ENCODE measurements at regions not wholly inside any gene's neighbourhood (a gene's known extent, or its start where the extent isn't known, plus 50 kb on each side); places are given as distances from the start of the nearest gene placed in this dataset.
"Not testable (repeated sequence)": the region's sequence is repeated elsewhere in the genome, so short reads cannot be mapped to it uniquely, and the experiment has no call there.

DNA sequence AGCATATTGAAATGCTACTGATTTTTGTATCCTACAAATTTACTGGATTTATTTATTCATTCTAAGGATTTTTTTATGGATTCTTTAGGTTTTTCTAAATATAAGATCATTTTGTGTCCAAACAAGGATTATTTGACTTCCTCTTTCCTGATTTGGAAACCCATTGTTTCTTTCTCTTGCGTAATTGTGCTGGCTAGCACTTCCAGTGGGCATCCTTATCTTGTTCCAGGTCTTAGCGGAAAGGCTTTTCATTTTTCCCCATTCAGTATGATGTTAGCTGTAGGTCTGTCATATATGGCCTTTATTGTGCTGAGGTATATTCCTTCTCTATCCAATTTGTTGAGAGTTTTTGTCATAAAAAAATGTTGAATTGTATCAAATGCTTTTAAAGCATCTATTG, 57.2 kb upstream of the RHOJ start:
- DNase-seq, result no peak

DNA sequence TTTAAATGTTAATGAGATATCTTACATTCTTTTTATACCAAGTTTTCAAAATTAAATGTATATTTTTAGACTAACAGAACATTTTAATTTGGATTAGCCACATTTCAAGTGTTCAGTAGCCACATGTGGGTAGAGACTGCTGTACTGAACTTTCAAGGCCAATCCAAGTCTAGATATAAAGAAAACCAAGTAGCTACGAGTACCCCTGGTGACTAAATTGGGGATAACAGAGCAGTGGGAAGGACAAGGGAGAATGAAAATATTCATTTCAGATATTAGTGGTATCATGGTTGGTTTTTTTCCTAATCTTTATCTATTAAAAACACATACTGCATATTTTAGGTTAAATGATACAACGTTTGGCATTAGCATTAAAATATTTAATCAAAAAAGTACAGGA, 69.4 kb upstream of the RHOJ start:
- DNase-seq, result peak; percentile 13

DNA sequence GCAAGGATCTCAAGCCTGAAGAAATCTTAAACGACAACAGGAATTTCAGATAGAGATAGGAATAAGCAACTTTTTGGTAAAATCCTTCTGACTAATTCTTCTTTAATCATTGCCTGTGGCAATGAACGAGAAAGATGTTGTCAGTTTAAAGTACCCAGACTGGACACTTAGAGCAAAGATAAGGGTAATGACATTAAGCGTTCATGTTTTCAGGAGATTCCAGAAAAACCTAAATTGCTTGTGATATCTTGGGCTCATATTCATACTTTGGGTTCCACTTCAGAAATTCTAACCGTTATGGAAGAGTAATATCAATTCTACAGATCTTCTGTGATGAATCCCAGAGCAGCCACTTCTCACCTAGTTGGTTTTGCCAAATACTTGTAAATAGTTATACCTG, 73.7 kb upstream of the RHOJ start:
- no peak for DNase-seq

DNA sequence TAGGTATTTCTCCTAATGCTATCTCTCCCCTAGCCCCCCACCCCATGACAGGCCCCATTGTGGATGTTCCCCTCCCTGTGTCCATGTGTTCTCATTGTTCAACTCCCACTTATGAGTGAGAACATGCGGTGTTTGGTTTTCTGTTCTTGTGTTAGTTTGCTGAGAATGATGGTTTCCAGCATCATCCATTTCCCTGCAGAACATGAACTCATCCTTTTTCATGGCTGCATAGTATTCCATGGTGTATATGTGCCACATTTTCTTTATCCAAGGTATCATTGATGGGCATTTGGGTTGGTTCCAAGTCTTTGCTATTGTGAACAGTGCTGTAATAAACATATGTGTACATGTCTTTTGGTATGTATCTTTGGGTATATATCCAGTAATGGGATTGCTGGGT, 61.2 kb upstream of the KCNH5 start:
- not testable (repeated sequence) for DNase-seq

DNA sequence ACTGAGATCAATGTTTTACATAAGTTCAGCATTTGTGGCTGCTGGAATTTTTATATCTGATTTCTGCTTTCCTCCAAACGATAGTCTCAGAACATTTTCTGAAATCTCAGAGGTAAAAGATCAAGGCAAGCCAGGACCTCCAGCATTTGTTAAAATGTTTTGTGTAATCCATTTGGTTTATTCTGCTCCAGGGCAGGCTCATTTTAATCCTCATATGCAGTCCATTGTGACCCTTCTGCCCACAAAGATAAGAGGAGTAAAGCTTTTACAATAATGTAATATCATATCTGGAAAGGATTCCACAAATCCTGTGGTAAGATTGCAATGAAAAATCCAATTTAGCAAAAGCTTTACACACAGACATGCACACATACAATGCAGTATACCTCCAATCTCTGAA, 55.3 kb upstream of the KCNH5 start:
- no peak for DNase-seq

DNA sequence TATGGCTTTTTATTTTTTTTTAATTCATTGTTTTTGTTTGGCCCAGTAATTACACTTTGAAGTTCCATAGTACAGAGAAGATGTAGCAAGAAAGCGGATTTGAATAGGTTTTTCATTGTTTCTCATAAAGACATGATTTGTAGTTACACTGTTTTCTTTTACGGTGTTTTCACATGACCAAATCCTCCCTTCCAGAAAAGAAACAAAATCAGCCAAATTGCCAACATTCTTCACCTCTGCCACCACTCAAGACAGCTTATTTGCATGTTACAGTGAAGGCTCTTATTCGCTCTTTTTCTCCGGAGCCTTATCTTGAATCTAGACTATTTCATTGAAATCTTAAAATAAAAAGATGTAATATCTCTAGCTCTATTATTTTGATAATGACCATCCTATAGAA, 50.9 kb upstream of the KCNH5 start:
- no peak for DNase-seq
